Testis (tissue), 2 donors: ENCODE measurements at regions not wholly inside any gene's neighbourhood (a gene's known extent, or its start where the extent isn't known, plus 50 kb on each side); places are given as distances from the start of the nearest gene placed in this dataset.

Experiments used
- CTCF ChIP-seq, 3 experiments: fragments of 450-650 bp in 2 of 3; fragments of 200-600 bp in 1 of 3; sonication (generic) in 1 of 3; IDR thresholded peaks; one replicate each; pipeline ENCODE4 v1.5.1; 2016 to 2019; ENCODE audit warnings: antibody characterized with exemption in 3 of 3, mild to moderate bottlenecking in 2 of 3, moderate library complexity in 1 of 3
- POLR2A ChIP-seq: fragments of 450-650 bp; IDR thresholded peaks from one replicate; pipeline ENCODE4 v1.6.1; 2017; ENCODE audit warnings: antibody characterized with exemption, mild to moderate bottlenecking, moderate library complexity

DNA sequence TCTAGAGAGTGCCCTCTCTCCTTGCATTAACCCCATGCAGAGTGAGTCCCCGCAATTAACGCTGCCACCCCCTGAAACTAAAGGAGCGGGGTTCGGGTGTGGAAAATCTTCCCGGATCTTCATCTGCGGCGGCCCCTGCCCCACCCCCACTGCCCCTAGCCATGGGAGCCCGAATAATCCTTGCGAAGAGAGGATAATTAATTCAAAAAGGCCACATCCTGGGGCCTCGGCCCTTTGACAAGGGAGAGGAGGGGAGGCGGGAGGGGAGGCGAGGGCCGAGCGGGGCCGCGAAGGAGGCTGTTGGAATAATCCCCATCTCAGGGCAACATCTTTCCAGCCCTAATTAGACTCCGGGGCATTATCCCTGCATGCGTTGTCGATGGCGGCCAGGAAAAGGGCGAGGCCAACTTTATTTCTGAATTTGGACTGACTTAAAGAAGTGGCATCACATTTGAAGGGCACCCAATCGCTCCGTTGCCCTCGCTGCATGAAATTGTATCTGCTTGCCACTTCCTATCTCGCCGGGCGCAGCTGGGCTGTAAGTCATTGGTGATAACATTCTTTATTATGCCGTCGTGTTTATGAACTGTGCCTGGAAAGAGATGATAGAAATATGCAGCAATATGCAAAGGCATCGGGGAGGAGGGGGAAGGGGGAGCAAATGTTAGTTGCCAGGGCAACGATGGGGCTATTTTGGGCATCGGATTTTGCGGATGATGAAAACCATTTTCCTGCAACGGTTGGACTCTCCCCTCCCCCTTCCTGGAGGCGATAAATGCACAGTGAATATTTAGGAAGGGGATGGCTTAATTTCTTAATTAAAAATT is 387.1 kb upstream of the TNRC6C start:
- no peak for TF ChIP-seq CTCF (IDR thresholded peaks at IDR 0.05)
- no peak for TF ChIP-seq POLR2A
